HFF-Myc (cell line): ENCODE measurements at regions not wholly inside any gene's neighbourhood (a gene's known extent, or its start where the extent isn't known, plus 50 kb on each side); places are given as distances from the start of the nearest gene placed in this dataset.

Experiments used
- DNase-seq: peaks from one replicate; pipeline ENCODE4 v3.0.0-alpha.2; 2011; ENCODE audit warnings: low read depth; ENCODE audit errors: extremely low read depth
- H3K4me3 ChIP-seq: replicated peaks from 2 replicates; pipeline ENCODE4 v1.5.1; 2011; ENCODE audit warnings: low read depth, mild to moderate bottlenecking, control low read depth, low read length
- CTCF ChIP-seq: IDR thresholded peaks from 2 replicates; pipeline ENCODE4 v1.5.1; 2012; ENCODE audit warnings: mild to moderate bottlenecking, low read depth, low read length, control low read depth; ENCODE audit errors: missing control alignments

- no peak for DNase-seq
- H3K4me3 ChIP-seq = no peak overlapping the region
- no peak for TF ChIP-seq CTCF
Observed at GRCh38 chr16:7167626-7168025, 165.0 kb upstream of the RBFOX1 start.

- TF ChIP-seq CTCF = no peak
- no peak for DNase-seq
- no peak overlapping the region for H3K4me3 ChIP-seq
Observed at GRCh38 chr16:7161891-7162290, 170.8 kb upstream of the RBFOX1 start.

- no peak for TF ChIP-seq CTCF
- no peak for DNase-seq
- H3K4me3 ChIP-seq = no peak overlapping the region
Observed at GRCh38 chr16:7160093-7160492, 172.6 kb upstream of the RBFOX1 start.

- no peak for TF ChIP-seq CTCF
- no peak overlapping the region for H3K4me3 ChIP-seq
- no peak for DNase-seq
Observed at GRCh38 chr16:7158481-7158880, 174.2 kb upstream of the RBFOX1 start.

- no peak for TF ChIP-seq CTCF
- no peak for DNase-seq
Observed at GRCh38 chr16:7150230-7150629, 182.4 kb upstream of the RBFOX1 start.

GRCh38 chr16:7148606-7149005 is 184.0 kb upstream of the RBFOX1 start:
- no peak for TF ChIP-seq CTCF
- H3K4me3 ChIP-seq = no peak overlapping the region
- DNase-seq = no peak

More at GRCh38 chr16:7150230-7150629, 182.4 kb upstream of the RBFOX1 start:
- no peak overlapping the region for H3K4me3 ChIP-seq

- H3K4me3 ChIP-seq = no peak overlapping the region
Observed at GRCh38 chr16:7140899-7141298, 191.7 kb upstream of the RBFOX1 start.

More at GRCh38 chr16:7140899-7141298, 191.7 kb upstream of the RBFOX1 start:
- TF ChIP-seq CTCF = no peak
- DNase-seq = no peak
